ENCODE measurements at regions not wholly inside any gene's neighbourhood (a gene's known extent, or its start where the extent isn't known, plus 50 kb on each side); places are given as distances from the start of the nearest gene placed in this dataset.

DNA sequence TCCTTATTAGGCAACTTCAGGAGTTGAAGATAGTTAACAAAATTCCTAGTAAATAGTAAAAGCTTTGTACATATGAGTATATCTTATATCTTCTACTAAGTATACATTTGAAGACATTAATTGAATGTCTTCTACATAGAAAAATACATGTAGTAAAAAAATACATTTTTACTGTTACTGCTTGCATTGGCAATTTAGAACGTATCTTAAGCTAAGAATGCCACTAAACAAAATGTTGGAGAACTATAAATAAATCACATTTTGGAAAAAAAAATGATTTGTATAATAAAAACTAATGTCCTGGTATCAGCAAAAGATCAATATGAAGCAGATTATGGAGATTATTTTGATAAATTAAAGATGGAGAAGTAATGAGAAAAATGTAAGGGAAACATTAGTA, 434.2 kb upstream of the SLC8A1 start:
- Mint-ChIP-seq H3K4me3 (no peak overlapping the region), H3K36me3 (ENCODE audit: low read depth) (no peaks in the 10 kb centered on the region), H3K27ac (no peak overlapping the region), H3K27me3 (ENCODE audit: low read depth) (no peaks in the 10 kb centered on the region), H3K4me1 (ENCODE audit: low read depth) (no peaks in the 10 kb centered on the region), H3K9me3 (peaks cover 3% of the 10 kb centered on the region)
- DNase-seq (ENCODE audit: low spot score) = no peak

DNA sequence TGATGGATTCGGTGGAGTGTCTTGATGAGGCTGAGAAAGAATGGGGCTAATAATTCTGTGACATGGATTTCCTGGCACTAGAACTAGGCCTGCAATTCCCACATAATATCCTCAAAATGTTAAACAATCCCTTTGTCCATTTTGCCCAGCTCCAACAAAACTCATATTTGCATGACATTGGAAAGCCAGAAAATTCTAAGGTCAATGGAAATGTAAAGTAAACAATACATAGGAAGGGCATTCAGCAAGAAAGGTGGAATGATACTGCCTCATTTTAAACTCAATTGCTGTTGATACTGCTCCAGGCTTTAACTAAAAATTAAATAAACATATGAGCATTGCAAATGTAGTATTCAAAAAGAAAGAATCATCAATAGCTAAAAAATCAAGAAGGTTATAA, 434.8 kb upstream of the SLC8A1 start:
- Mint-ChIP-seq H3K4me1 (ENCODE audit: low read depth) (no peaks in the 10 kb centered on the region), H3K9me3 (peaks cover 3% of the 10 kb centered on the region), H3K4me3 (no peak overlapping the region), H3K36me3 (ENCODE audit: low read depth) (no peaks in the 10 kb centered on the region), H3K27ac (no peak overlapping the region), H3K27me3 (ENCODE audit: low read depth) (no peaks in the 10 kb centered on the region)
- no peak for DNase-seq (ENCODE audit: low spot score)

DNA sequence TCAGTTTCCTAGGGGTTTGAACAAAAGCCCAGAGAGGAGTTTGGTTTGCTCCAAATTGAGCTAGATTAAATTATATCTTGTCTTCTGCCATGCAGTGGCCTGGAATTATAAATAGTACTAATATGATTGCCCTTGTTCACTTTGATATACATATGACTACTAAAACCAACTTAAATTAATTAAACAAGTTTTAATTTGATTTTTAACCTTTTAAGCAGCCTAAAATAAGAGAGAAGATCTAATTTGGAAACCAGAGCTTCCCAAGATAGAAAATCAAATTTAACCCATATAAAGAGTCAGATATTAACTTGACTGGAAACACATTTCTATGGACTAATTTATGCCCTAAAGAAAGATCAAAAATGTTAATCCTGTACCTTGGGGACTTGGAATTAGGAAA, 444.5 kb upstream of the SLC8A1 start:
- Mint-ChIP-seq H3K27ac (no peak overlapping the region), H3K27me3 (ENCODE audit: low read depth) (no peaks in the 10 kb centered on the region), H3K4me1 (ENCODE audit: low read depth) (no peaks in the 10 kb centered on the region), H3K4me3 (no peak overlapping the region), H3K9me3 (no peaks in the 10 kb centered on the region), H3K36me3 (ENCODE audit: low read depth) (no peaks in the 10 kb centered on the region)
- no peak for DNase-seq (ENCODE audit: low spot score)

DNA sequence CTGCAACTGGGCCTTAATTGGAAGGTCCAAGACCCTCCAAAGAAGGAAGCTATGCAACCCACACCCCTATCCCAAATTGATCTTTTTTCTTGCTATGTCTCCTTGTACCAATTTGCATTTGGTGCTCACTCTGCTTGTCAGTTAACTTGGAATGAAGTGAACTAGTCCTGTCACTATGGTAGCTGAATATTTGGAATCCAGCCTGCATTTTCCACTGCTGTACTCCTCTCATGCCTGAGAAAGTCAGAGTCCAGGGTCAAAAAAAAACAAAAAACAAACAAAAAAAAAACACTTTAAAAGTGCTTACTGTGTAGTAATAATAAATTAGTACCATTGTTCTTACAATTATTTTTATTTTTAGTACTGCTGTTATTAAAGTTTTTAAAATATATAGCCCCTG, 462.8 kb upstream of the SLC8A1 start:
- no peaks in the 10 kb centered on the region for H3K27me3 Mint-ChIP-seq (ENCODE audit: low read depth)
- no peak overlapping the region for H3K27ac Mint-ChIP-seq
- H3K4me3 Mint-ChIP-seq = no peak overlapping the region
- H3K36me3 Mint-ChIP-seq (ENCODE audit: low read depth) = no peaks in the 10 kb centered on the region
- H3K9me3 Mint-ChIP-seq = no peaks in the 10 kb centered on the region
- no peaks in the 10 kb centered on the region for H3K4me1 Mint-ChIP-seq (ENCODE audit: low read depth)
- no peak for DNase-seq (ENCODE audit: low spot score)

DNA sequence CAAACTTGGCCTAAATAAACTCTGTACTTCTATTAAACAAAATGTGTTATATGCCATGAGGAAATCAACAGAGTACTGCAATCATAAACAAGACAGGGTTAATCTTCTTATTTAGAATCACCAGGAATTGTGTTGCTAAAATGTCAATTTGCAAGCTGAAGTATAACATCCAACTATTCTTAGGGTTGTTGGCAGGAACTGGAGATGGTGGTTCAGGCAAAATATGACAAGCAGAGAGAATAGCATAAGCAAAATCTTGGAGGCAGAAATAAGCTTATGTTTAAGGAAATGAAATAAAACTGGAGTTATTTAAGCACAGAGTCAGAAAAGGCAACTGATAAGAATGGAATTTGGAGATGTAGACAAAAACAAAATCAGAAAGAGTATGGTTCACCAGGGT, 463.8 kb upstream of the SLC8A1 start:
- H3K9me3 Mint-ChIP-seq = no peaks in the 10 kb centered on the region
- H3K4me1 Mint-ChIP-seq (ENCODE audit: low read depth) = no peaks in the 10 kb centered on the region
- no peaks in the 10 kb centered on the region for H3K36me3 Mint-ChIP-seq (ENCODE audit: low read depth)
- no peaks in the 10 kb centered on the region for H3K27me3 Mint-ChIP-seq (ENCODE audit: low read depth)
- DNase-seq (ENCODE audit: low spot score) = no peak
- H3K4me3 Mint-ChIP-seq = no peak overlapping the region
- H3K27ac Mint-ChIP-seq = no peak overlapping the region

DNA sequence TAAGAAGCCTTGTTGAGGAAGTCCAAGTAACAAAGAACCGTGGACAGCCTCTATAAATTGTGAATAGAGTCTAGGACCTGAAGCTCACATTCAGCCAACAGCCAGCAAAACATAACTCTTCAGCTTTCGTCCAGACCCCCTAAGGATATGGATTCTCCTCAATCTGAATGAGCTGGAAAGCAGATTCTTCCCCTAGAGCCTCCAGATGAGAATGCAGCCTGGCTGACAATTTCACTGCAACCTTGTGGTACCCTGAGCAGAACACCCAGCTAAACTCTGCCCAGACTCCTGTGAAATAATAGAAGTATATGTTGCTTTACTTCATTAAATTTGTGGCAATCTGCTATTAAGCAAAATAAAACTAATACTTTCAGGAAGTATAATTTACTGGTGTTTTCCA, 483.5 kb upstream of the SLC8A1 start:
- DNase-seq (ENCODE audit: low spot score) = no peak
- H3K27me3 Mint-ChIP-seq (ENCODE audit: low read depth) = no peaks in the 10 kb centered on the region
- no peak overlapping the region for H3K27ac Mint-ChIP-seq
- no peaks in the 10 kb centered on the region for H3K9me3 Mint-ChIP-seq
- H3K4me1 Mint-ChIP-seq (ENCODE audit: low read depth) = no peaks in the 10 kb centered on the region
- no peak overlapping the region for H3K4me3 Mint-ChIP-seq
- H3K36me3 Mint-ChIP-seq (ENCODE audit: low read depth) = no peaks in the 10 kb centered on the region

DNA sequence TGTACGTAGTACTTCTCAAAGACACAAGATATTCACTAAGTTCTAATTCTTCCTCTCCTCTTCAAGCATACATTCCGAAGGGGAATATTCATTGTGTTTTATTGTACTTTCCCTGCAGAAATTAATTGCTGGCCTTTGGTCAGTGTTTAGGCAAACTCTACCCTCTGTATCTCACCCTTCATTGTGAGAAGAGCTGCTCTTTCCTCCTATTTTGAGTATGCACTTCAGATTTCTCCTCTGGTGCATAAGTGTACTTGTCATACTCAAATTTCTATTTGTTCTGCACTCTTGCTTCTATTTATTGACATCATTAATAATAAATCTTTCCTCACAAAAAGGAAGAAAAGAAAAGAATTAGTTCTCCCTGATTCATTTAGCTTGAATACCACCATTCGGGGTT, 485.4 kb upstream of the SLC8A1 start:
- no peaks in the 10 kb centered on the region for H3K36me3 Mint-ChIP-seq (ENCODE audit: low read depth)
- no peaks in the 10 kb centered on the region for H3K27me3 Mint-ChIP-seq (ENCODE audit: low read depth)
- no peaks in the 10 kb centered on the region for H3K4me1 Mint-ChIP-seq (ENCODE audit: low read depth)
- H3K9me3 Mint-ChIP-seq = peaks cover 4% of the 10 kb centered on the region
- H3K4me3 Mint-ChIP-seq = no peak overlapping the region
- no peak overlapping the region for H3K27ac Mint-ChIP-seq
- no peak for DNase-seq (ENCODE audit: low spot score)

DNA sequence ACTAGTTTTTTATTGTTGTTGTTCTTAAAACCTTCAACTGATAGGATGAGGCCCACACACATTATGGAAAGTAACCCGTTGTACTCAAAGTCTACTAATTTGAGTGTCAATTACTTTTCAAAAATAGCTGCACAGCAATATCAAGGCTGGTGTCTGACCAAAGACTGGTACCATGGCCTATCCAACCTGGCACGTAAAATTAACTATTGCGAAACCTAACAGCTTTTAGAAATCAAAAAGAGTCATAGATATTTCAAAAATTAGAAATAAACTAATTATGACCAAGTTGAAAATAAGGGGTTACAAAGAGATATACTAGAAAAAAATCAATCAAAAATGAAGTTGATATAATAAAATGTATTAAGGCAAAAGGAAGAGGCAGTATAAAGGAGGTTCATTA, 501.5 kb upstream of the SLC8A1 start:
- no peak overlapping the region for H3K4me3 Mint-ChIP-seq

DNA sequence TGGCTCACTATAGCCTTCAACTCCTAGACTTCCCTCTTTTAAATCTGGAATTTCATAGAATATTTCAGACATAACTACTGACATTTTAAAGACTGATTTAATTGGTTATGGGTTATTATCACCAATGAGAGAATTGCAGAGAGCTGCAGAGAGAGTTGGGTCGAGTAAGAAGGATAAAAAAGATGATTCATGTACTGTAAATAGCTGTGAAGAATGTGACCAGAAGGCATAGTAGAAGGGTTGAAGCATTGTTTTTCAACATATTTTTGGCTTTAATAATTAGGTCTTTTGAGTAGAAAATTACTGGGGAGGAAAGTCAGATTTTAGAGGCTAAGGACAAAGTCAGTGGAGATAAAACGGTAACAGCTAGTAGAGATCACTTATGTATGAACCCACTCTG, 503.2 kb upstream of the SLC8A1 start:
- peaks cover 5% of the 10 kb centered on the region for H3K9me3 Mint-ChIP-seq
- H3K4me3 Mint-ChIP-seq = no peak overlapping the region
- no peak overlapping the region for H3K27ac Mint-ChIP-seq
- H3K36me3 Mint-ChIP-seq (ENCODE audit: low read depth) = no peaks in the 10 kb centered on the region
- H3K27me3 Mint-ChIP-seq (ENCODE audit: low read depth) = no peaks in the 10 kb centered on the region
- no peak for DNase-seq (ENCODE audit: low spot score)
- no peaks in the 10 kb centered on the region for H3K4me1 Mint-ChIP-seq (ENCODE audit: low read depth)

More for the DNA sequence above, 501.5 kb upstream of the SLC8A1 start:
- Mint-ChIP-seq H3K9me3 (peaks cover 5% of the 10 kb centered on the region), H3K27ac (no peak overlapping the region), H3K27me3 (ENCODE audit: low read depth) (no peaks in the 10 kb centered on the region), H3K36me3 (ENCODE audit: low read depth) (no peaks in the 10 kb centered on the region), H3K4me1 (ENCODE audit: low read depth) (no peaks in the 10 kb centered on the region)
- no peak for DNase-seq (ENCODE audit: low spot score)

DNA sequence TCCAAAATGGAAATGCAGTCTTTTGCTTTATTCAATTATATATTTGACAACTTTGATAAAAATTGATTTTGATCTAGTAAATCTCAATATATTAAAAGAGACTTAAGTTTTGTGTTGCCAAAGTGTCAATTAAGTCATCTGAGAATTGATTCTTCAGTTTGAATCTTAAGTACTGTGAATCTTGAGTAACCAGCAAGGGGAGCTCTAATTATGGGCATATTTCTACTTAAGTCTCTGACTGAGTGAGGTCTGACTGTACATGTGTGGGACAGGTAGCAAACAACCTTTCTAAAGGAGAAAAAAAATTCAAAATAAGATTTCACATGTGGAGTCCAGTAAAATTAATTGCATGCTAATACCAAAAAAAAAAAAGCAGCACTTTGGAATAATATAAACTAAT, 503.7 kb upstream of the SLC8A1 start:
- Mint-ChIP-seq H3K4me3 (no peak overlapping the region), H3K36me3 (ENCODE audit: low read depth) (no peaks in the 10 kb centered on the region), H3K27ac (no peak overlapping the region), H3K27me3 (ENCODE audit: low read depth) (no peaks in the 10 kb centered on the region), H3K4me1 (ENCODE audit: low read depth) (no peaks in the 10 kb centered on the region), H3K9me3 (peaks cover 5% of the 10 kb centered on the region)
- DNase-seq (ENCODE audit: low spot score) = no peak

DNA sequence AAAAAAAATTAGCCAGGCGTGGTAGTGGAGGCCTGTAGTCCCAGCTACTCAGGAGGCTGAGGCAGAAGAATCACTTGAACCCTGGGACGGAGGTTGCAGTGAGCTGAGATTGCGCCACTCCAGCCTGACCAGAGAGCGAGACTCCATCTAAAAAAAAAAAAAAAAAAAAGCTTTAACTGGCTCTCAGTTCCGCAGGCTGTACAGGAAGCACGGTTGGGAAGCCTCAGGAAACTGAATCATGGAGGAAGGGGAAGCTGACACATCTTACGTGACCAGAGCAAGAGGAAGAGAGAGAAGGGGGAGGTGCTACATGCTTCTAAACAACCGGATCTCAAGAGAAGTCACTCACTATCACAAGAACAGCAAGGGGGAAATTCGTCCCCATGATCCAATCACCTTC, 505.6 kb upstream of the SLC8A1 start:
- no peaks in the 10 kb centered on the region for H3K36me3 Mint-ChIP-seq (ENCODE audit: low read depth)
- peaks cover 5% of the 10 kb centered on the region for H3K9me3 Mint-ChIP-seq
- DNase-seq (ENCODE audit: low spot score) = no peak
- H3K27ac Mint-ChIP-seq = no peak overlapping the region
- no peak overlapping the region for H3K4me3 Mint-ChIP-seq
- no peaks in the 10 kb centered on the region for H3K27me3 Mint-ChIP-seq (ENCODE audit: low read depth)
- no peaks in the 10 kb centered on the region for H3K4me1 Mint-ChIP-seq (ENCODE audit: low read depth)

DNA sequence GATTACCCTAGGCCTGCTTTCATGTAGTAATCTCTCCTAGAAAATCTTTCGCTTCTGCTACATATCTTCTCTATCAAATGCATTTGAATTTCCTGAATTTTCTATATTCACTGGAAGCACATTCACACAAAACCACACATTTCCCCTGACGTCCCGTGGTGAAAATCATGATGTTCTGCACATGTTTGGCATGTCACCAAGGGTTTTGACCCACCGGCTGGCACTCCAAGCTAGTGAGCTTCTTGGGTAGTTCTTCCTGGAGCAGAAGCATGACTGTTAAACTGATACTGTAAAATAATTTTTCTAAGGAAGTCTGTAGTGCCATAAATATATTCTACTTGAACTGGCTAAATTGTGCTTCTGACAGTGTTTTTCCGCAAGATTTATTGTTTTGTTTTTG, 510.1 kb upstream of the SLC8A1 start:
- no peak overlapping the region for H3K27ac Mint-ChIP-seq

DNA sequence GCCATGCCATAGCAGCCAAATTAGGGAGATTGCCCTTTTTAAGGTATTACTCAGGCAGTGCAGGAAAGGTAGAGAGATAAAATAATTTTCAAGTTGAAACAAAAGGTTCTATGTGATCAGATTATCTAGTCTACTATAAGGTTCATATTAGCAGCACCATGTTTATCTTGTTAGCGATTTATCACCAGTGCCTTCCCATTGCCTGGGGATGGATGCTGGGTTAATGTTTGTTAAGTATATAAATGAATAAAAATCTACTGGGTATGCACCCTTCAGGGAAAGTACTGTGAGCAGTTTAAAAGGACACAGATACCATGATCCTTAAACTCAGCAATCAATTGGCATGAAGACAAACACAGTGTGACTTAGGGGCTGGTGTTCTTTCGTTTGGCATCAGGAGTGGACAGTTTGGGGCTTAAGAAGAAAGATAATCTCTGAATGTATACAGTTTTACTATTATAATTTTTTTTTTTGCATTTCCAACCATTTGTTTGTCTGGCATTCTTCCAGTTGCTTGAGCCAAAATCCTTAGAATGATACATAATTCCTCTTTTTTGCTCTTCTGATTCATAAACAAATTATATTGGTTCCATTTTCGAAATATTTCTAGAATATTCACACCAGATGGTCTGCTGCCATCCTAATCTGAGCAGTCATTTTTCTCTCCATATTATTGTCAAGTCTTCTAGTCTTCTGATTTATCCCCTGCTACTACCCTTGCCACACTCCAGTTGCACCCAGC, 512.8 kb upstream of the SLC8A1 start:
- H3K4me3 Mint-ChIP-seq = no peak overlapping the region
- DNase-seq (ENCODE audit: low spot score) = no peak
- no peaks in the 10 kb centered on the region for H3K36me3 Mint-ChIP-seq (ENCODE audit: low read depth)
- no peaks in the 10 kb centered on the region for H3K27me3 Mint-ChIP-seq (ENCODE audit: low read depth)
- no peak overlapping the region for H3K27ac Mint-ChIP-seq
- no peaks in the 10 kb centered on the region for H3K4me1 Mint-ChIP-seq (ENCODE audit: low read depth)
- H3K9me3 Mint-ChIP-seq = peaks cover 5% of the 10 kb centered on the region

More for the DNA sequence above, 510.1 kb upstream of the SLC8A1 start:
- Mint-ChIP-seq H3K9me3 (peaks cover 10% of the 10 kb centered on the region), H3K36me3 (ENCODE audit: low read depth) (no peaks in the 10 kb centered on the region), H3K27me3 (ENCODE audit: low read depth) (no peaks in the 10 kb centered on the region), H3K4me1 (ENCODE audit: low read depth) (no peaks in the 10 kb centered on the region), H3K4me3 (no peak overlapping the region)
- no peak for DNase-seq (ENCODE audit: low spot score)

DNA sequence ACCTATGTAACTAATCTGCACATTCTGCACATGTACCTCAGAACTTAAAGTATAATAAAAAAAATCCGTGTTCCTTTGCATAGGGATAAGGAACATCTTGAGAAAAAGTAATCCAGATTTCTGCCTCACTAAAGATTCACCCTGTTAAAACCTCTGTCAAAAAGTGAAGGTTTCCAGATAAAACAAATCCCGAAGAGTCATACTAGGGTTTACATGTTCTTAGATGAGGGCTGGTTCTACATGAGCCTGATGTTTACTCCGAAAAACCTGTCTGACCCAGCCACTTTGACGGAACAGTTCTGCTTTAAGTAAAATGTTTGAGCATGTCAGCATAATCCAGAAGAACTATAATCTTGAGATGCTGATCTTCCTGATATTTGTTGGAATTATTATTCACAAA, 515.6 kb upstream of the SLC8A1 start:
- Mint-ChIP-seq H3K4me1 (ENCODE audit: low read depth) (no peaks in the 10 kb centered on the region), H3K4me3 (no peak overlapping the region), H3K27me3 (ENCODE audit: low read depth) (no peaks in the 10 kb centered on the region), H3K36me3 (ENCODE audit: low read depth) (no peaks in the 10 kb centered on the region), H3K27ac (no peak overlapping the region), H3K9me3 (peaks cover 5% of the 10 kb centered on the region)
- DNase-seq (ENCODE audit: low spot score) = no peak

DNA sequence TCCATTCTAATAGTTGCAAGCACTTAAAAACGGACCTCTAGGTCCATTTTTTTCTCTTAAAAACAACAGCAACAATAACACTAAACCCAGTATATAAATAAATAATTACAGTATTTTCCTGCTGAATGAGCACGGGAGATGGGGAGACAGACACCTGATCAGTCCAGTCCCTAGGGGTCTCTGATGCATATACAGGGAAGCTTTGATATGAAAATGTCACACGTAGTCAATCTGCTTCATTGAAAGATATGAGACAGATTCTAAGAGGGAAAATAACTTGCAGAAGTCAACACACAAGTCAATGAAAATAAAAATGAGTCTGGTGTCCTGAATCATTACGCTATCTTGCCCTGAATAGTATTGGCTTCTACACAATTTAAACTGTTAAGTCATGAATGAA, 523.3 kb upstream of the SLC8A1 start:
- Mint-ChIP-seq H3K27me3 (ENCODE audit: low read depth) (no peaks in the 10 kb centered on the region), H3K36me3 (ENCODE audit: low read depth) (no peaks in the 10 kb centered on the region), H3K4me3 (no peak overlapping the region), H3K9me3 (no peaks in the 10 kb centered on the region), H3K4me1 (ENCODE audit: low read depth) (no peaks in the 10 kb centered on the region), H3K27ac (no peak overlapping the region)
- no peak for DNase-seq (ENCODE audit: low spot score)

All from T-helper 2 cell treated with Interferon-gamma antibody and Interleukin-4, amounts not matched to agents 5 μg/mL and 100 μg/mL, for 36 hours (primary cell).